8988T (cell line): ENCODE measurements at regions not wholly inside any gene's neighbourhood (a gene's known extent, or its start where the extent isn't known, plus 50 kb on each side); places are given as distances from the start of the nearest gene placed in this dataset.

Source experiments
- DNase-seq: peaks from one replicate; pipeline ENCODE4 v3.0.0; 2011

GRCh38 chr6:131383421-131384411, 189.3 kb upstream of the ARG1 start:
- DNase-seq, result no peak

GRCh38 chr6:131387562-131388447, 185.2 kb upstream of the ARG1 start:
- DNase-seq, result no peak

GRCh38 chr6:131390322-131390721, 182.7 kb upstream of the ARG1 start:
- no peak for DNase-seq

GRCh38 chr6:131391116-131391515, 181.9 kb upstream of the ARG1 start:
- DNase-seq, result no peak

- no peak for DNase-seq
These were observed 179.6 kb upstream of the ARG1 start for GRCh38 chr6:131393433-131393832.

- no peak for DNase-seq
These were observed 178.1 kb upstream of the ARG1 start for GRCh38 chr6:131394768-131395432.

- no peak for DNase-seq
These were observed 174.8 kb upstream of the ARG1 start for GRCh38 chr6:131398176-131398575.

GRCh38 chr6:131399433-131399832, 173.6 kb upstream of the ARG1 start:
- no peak for DNase-seq

GRCh38 chr6:131400054-131400778, 172.8 kb upstream of the ARG1 start:
- DNase-seq, result no peak

GRCh38 chr6:131400779-131401496, 172.1 kb upstream of the ARG1 start:
- no peak for DNase-seq

GRCh38 chr6:131408811-131409210, 164.2 kb upstream of the ARG1 start:
- DNase-seq, result no peak

GRCh38 chr6:131410785-131411184, 162.2 kb upstream of the ARG1 start:
- DNase-seq, result no peak

- DNase-seq, result no peak
These were observed 159.8 kb upstream of the ARG1 start for GRCh38 chr6:131412960-131413830.

GRCh38 chr6:131413831-131414191, 159.2 kb upstream of the ARG1 start:
- no peak for DNase-seq

- no peak for DNase-seq
These were observed 158.1 kb upstream of the ARG1 start for GRCh38 chr6:131414956-131415355.

GRCh38 chr6:131418441-131418840, 154.6 kb upstream of the ARG1 start:
- DNase-seq, result no peak

GRCh38 chr6:131419702-131420101, 153.3 kb upstream of the ARG1 start:
- no peak for DNase-seq

- no peak for DNase-seq
These were observed 149.0 kb upstream of the ARG1 start for GRCh38 chr6:131424016-131424415.

- DNase-seq, result no peak
These were observed 148.6 kb upstream of the ARG1 start for GRCh38 chr6:131424475-131424874.

GRCh38 chr6:131427434-131428058, 145.5 kb upstream of the ARG1 start:
- no peak for DNase-seq
